Testis (tissue), 2 donors: ENCODE measurements at regions not wholly inside any gene's neighbourhood (a gene's known extent, or its start where the extent isn't known, plus 50 kb on each side); places are given as distances from the start of the nearest gene placed in this dataset.

Source experiments
- DNase-seq: peaks from one replicate; pipeline ENCODE4 v3.0.0-alpha.2; 2019
- H3K27ac ChIP-seq, 2 donors: fragments of 200-600 bp; sonication (generic); one replicate each; pipeline ENCODE4 v1.5.1; 2019
- H3K27me3 ChIP-seq: fragments of 200-600 bp; sonication (generic); one replicate; pipeline ENCODE4 v1.5.1; 2019
- H3K36me3 ChIP-seq: fragments of 200-600 bp; sonication (generic); one replicate; pipeline ENCODE4 v1.5.1; 2017; ENCODE audit warnings: low read depth; ENCODE audit errors: missing control alignments
- H3K4me1 ChIP-seq: fragments of 200-600 bp; sonication (generic); one replicate; pipeline ENCODE4 v1.5.1; 2019
- H3K4me3 ChIP-seq, 2 donors: fragments of 200-600 bp; sonication (generic); one replicate each; pipeline ENCODE4 v1.5.1; 2017 to 2019
- H3K9me3 ChIP-seq: fragments of 200-600 bp; sonication (generic); one replicate; pipeline ENCODE4 v1.5.1; 2017
- POLR2A ChIP-seq: fragments of 450-650 bp; IDR thresholded peaks from one replicate; pipeline ENCODE4 v1.6.1; 2017; ENCODE audit warnings: antibody characterized with exemption, mild to moderate bottlenecking, moderate library complexity
- WGBS, 2 donors: methylation state at CpG; one replicate each; pipeline ENCODE4 v1.1.5; 2018; 5-methylcytosine and 5-hydroxymethylcytosine counted together
- intact Hi-C: fragments of 100-400 bp; cut with DNase I; formaldehyde crosslinking; loops from one replicate; pipeline ENCODE4 v1.15.1; 2023; ENCODE audit warnings: low total_unique reads
- TF ChIP-seq, protein P1 (sequence below), 3 experiments: fragments of 450-650 bp in 2 of 3; fragments of 200-600 bp in 1 of 3; sonication (generic) in 1 of 3; IDR thresholded peaks; one replicate each; pipeline ENCODE4 v1.5.1; 2016 to 2019; ENCODE audit warnings: antibody characterized with exemption in 3 of 3, mild to moderate bottlenecking in 2 of 3, moderate library complexity in 1 of 3

DNA sequence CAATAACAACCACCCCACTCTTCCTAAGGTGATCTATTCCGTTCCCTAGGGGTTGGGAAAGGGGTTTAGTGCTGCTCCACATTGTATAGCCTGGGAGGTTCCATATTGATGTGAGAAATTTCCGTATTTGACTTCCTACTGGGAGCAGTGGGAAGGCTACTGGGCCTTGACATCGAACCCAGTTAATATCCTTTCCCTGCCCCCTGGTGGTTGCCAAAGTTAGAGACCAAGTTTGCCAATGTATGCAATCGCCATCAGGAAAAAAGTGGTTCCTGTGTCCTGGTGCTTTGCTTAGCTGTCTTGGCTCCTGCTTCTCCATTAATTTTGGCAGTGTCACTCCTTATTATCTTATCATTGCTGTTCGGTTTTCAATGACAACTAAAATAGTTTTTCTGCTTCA is 914.9 kb downstream of the KCNJ2 start:
- H3K4me1 ChIP-seq: no peaks in the 10 kb centered on the region
- no peak for TF ChIP-seq POLR2A
- TF ChIP-seq, protein P1, sequence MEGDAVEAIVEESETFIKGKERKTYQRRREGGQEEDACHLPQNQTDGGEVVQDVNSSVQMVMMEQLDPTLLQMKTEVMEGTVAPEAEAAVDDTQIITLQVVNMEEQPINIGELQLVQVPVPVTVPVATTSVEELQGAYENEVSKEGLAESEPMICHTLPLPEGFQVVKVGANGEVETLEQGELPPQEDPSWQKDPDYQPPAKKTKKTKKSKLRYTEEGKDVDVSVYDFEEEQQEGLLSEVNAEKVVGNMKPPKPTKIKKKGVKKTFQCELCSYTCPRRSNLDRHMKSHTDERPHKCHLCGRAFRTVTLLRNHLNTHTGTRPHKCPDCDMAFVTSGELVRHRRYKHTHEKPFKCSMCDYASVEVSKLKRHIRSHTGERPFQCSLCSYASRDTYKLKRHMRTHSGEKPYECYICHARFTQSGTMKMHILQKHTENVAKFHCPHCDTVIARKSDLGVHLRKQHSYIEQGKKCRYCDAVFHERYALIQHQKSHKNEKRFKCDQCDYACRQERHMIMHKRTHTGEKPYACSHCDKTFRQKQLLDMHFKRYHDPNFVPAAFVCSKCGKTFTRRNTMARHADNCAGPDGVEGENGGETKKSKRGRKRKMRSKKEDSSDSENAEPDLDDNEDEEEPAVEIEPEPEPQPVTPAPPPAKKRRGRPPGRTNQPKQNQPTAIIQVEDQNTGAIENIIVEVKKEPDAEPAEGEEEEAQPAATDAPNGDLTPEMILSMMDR (IDR thresholded peaks at IDR 0.05): peak; percentile 28 to 34 (median 32)
- H3K27me3 ChIP-seq: no peaks in the 10 kb centered on the region
- no peaks in the 10 kb centered on the region for H3K36me3 ChIP-seq
- DNase-seq: peak; percentile 71
- H3K4me3 ChIP-seq: no peak overlapping the region
- no peaks in the 10 kb centered on the region for H3K9me3 ChIP-seq
- WGBS, 2 donors: 55 to 58% methylated on average over 5 of the region's 5 CpGs
- intact Hi-C loops: no loop called here
- H3K27ac ChIP-seq: no peak overlapping the region

DNA sequence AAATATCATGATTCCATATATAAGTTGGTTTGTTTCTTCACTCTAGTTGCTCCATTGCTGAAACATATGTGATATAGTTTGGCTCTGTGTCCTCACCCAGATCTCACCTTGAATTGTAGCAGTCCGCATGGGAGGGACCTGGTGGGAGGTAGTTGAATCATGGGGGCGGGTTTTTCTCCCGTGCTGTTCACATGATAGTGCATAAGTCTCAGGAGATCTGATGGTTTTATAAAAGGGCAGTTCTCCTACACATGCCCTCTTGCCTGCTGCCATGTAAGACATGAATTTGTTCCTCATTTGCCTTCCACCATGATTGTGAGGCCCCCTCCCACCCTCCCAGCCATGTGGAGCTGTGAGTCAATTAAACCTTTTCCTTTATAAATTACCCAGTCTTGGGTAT is 915.5 kb downstream of the KCNJ2 start:
- no peak for DNase-seq
- no peak for TF ChIP-seq POLR2A
- TF ChIP-seq, protein P1 (IDR thresholded peaks at IDR 0.05): no peak
- WGBS, 2 donors: 71 to 78% methylated on average over 3 of the region's 3 CpGs
- Histone ChIP-seq H3K4me3 (no peak overlapping the region), H3K27ac (no peak overlapping the region), H3K4me1 (no peaks in the 10 kb centered on the region), H3K36me3 (no peaks in the 10 kb centered on the region), H3K27me3 (no peaks in the 10 kb centered on the region), H3K9me3 (no peaks in the 10 kb centered on the region)
- intact Hi-C loops: no loop called here

DNA sequence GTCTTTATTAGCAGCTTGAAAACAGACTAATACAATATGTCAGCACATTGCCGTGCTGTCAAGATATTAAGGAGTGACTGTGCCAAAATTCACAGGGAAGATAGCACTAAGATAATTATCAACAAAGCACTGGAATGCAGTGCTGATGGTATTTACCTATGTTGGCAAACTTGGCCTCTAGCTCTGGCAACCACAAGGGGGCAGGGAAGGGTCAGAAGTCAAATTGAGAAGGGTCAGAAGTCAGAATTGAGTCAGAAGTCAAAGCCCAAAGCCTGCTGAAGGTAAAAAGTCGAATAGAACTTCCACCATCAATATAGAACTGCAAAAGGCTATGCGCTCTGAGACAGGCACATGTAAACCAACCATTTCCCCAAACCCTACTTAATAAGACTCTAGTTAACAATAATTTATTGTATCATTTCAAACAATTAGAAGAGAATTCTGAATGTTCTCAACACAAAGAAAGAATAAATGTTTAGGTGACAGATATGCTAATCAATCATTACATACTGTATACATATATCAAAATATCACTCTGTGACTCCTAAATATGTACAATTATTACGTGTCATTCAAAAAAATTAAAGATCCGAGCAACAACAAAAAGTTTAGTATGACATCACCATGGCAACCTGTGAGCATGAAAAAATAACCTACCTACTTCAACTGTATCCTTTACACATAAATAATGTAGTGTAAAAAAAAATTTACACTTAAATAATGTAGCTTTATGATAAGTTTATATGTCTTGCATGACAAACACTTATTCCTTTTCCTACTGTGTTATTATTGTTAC is 916.1 kb downstream of the KCNJ2 start:
- Histone ChIP-seq H3K4me1 (no peaks in the 10 kb centered on the region), H3K9me3 (no peaks in the 10 kb centered on the region), H3K27ac (no peak overlapping the region), H3K4me3 (no peak overlapping the region), H3K27me3 (no peaks in the 10 kb centered on the region), H3K36me3 (no peaks in the 10 kb centered on the region)
- peak; percentile 68 for DNase-seq
- intact Hi-C loops: no loop called here
- 54 to 57% methylated on average over 5 of the region's 5 CpGs for WGBS, 2 donors
- no peak for TF ChIP-seq POLR2A
- TF ChIP-seq, protein P1 (IDR thresholded peaks at IDR 0.05): no peak

DNA sequence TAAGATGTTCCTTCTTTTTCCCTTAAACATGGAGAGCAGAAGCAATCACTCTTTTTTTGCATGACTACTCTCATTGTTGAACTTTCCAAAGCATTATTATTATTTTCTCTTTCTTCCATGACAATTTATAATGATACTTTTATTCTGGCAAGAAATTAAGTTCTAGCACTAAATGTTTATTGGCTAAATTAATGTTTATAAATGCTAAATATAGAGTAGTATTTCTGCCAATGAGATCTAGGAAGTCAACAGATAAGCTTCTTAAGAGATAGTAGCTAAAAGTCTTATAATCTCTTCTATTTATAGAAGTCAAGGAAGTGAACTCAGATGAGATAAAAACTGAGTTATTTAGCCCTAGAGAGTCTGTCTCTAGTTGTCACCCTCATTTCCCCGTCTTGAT is 920.1 kb downstream of the KCNJ2 start:
- H3K4me1 ChIP-seq: no peaks in the 10 kb centered on the region
- H3K36me3 ChIP-seq: no peaks in the 10 kb centered on the region
- WGBS, 2 donors: 47 to 57% methylated on average over 1 of the region's 1 CpG
- H3K27ac ChIP-seq: no peak overlapping the region
- TF ChIP-seq POLR2A: no peak
- TF ChIP-seq, protein P1 (IDR thresholded peaks at IDR 0.05): no peak
- no peak for DNase-seq
- intact Hi-C loops: no loop called here
- no peak overlapping the region for H3K4me3 ChIP-seq
- no peaks in the 10 kb centered on the region for H3K27me3 ChIP-seq
- H3K9me3 ChIP-seq: no peaks in the 10 kb centered on the region

DNA sequence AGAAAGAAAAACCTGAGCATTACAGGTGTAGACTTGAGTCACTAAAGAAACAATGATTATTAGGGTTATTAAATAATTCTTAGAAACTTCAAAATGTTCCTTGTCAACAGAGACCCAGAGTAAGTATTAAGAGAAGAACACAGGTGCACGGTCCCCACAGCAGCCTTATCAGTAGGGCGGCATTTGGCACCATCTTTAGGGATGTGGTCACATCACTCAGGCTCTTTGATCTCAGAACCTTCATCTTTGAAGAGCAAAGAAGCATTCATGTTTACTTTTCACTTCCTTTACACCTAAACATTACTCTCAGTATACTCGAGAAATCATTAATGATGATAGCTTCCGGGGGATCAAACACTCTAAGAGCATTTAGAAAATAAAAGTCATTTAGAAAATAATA is 928.7 kb downstream of the KCNJ2 start:
- H3K4me3 ChIP-seq: no peak overlapping the region
- H3K27ac ChIP-seq: no peak overlapping the region
- no peaks in the 10 kb centered on the region for H3K4me1 ChIP-seq
- no peaks in the 10 kb centered on the region for H3K9me3 ChIP-seq
- no peaks in the 10 kb centered on the region for H3K36me3 ChIP-seq
- TF ChIP-seq POLR2A: no peak
- TF ChIP-seq, protein P1 (IDR thresholded peaks at IDR 0.05): no peak
- intact Hi-C loops: no loop called here
- 80 to 81% methylated on average over 4 of the region's 4 CpGs for WGBS, 2 donors
- DNase-seq: no peak
- H3K27me3 ChIP-seq: no peaks in the 10 kb centered on the region
